ENCODE measurements at regions not wholly inside any gene's neighbourhood (a gene's known extent, or its start where the extent isn't known, plus 50 kb on each side); places are given as distances from the start of the nearest gene placed in this dataset.

DNA sequence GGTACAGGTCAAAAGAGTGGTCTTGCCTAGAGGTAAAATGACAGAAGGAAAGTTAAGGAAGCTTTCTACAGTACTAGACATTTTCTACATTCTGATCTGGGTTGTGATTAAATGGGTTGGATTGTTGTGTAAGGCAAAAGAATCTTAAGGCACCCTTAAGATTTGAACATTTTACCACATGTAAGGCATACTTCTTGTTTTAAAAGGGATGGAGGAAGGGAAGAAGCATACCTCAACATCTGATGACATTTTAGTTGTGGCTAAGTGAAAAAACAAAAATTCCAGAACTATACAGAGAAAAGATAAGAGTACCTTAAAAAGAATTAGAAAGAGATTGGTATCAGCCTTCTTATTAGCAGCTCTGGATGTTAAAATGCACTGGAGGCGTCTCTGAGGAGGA is 356.0 kb upstream of the CADM1 start:
- no peaks in the 10 kb centered on the region for H3K36me3 Mint-ChIP-seq
- H3K4me1 ChIP-seq (ENCODE audit: control insufficient read depth, insufficient read depth, low read length) = no peaks in the 10 kb centered on the region

DNA sequence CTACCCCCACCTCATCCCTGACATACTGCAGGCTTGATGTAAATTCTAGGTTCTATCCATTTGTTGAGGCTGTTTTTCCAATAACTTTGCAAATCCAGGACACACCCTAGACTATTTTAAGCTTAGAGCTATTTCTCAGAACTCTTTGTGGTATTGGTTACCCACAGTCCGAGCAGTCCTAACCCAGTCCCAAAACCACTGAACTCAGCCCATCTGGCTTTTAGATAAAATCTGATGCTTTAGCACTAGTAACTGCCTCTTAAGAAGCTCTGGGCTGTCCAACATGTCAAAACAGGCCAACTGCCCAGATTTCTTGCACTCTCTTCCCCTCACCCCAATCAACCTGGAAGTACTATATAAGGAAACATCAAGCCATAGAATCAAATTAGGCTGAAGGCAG is 344.4 kb upstream of the CADM1 start:
- 9% methylated on average over 1 of the region's 1 CpG for WGBS (ENCODE audit: insufficient coverage)

More for the DNA sequence above, 356.0 kb upstream of the CADM1 start:
- H3K36me3 ChIP-seq (ENCODE audit: control insufficient read depth, insufficient read depth, low read length) = no peaks in the 10 kb centered on the region
- no peaks in the 10 kb centered on the region for H3K9me3 ChIP-seq (ENCODE audit: control insufficient read depth, insufficient read depth, low read length)
- Mint-ChIP-seq H3K4me3 (no peak overlapping the region), H3K9me3 (peaks cover 4 to 7% of the 10 kb centered on the region in 2 donors), H3K27me3 (ENCODE audit: low read depth in 2 of 2) (peaks cover 0 to 6% of the 10 kb centered on the region in 2 donors), H3K27ac (no peak overlapping the region), H3K4me1 (no peaks in the 10 kb centered on the region)
- H3K4me3 ChIP-seq (ENCODE audit: low read length) = no peak overlapping the region
- WGBS (ENCODE audit: insufficient coverage) = 94% methylated on average over 1 of the region's 1 CpG
- intact Hi-C loops (cut with micrococcal nuclease) = no loop called here
- ATAC-seq (no peak), DNase-seq (no peak)
- no peaks in the 10 kb centered on the region for H3K27me3 ChIP-seq (ENCODE audit: control insufficient read depth, insufficient read depth, low read length)
- no peak overlapping the region for H3K27ac ChIP-seq (ENCODE audit: low read length)
- TF ChIP-seq, protein P1, sequence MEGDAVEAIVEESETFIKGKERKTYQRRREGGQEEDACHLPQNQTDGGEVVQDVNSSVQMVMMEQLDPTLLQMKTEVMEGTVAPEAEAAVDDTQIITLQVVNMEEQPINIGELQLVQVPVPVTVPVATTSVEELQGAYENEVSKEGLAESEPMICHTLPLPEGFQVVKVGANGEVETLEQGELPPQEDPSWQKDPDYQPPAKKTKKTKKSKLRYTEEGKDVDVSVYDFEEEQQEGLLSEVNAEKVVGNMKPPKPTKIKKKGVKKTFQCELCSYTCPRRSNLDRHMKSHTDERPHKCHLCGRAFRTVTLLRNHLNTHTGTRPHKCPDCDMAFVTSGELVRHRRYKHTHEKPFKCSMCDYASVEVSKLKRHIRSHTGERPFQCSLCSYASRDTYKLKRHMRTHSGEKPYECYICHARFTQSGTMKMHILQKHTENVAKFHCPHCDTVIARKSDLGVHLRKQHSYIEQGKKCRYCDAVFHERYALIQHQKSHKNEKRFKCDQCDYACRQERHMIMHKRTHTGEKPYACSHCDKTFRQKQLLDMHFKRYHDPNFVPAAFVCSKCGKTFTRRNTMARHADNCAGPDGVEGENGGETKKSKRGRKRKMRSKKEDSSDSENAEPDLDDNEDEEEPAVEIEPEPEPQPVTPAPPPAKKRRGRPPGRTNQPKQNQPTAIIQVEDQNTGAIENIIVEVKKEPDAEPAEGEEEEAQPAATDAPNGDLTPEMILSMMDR (IDR thresholded peaks at IDR 0.05) = no peak

DNA sequence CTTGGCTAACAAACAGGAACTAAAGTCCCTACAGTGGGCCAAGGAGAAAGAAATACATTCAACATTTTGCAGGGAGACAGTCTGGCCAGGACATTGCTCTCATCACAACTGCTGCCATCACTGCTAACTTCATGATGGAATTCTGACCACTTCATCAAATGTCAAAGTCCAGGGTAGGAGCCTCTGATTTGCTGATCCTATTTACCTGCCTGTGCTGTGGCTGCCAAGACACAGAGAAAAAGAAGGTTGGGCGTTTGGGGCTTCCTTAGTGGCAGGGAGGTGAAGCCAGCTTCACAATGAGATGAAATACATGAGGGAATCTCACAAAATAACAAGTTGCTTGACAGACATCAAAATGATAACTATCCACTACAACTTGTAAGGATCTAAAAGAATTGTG is 343.9 kb upstream of the CADM1 start:
- H3K4me1 ChIP-seq (ENCODE audit: control insufficient read depth, insufficient read depth, low read length) = no peaks in the 10 kb centered on the region
- Mint-ChIP-seq H3K9me3 (peaks cover 5 to 10% of the 10 kb centered on the region in 2 donors), H3K4me3 (no peak overlapping the region), H3K27ac (no peak overlapping the region), H3K27me3 (ENCODE audit: low read depth in 2 of 2) (peaks cover 0 to 3% of the 10 kb centered on the region in 2 donors), H3K36me3 (no peaks in the 10 kb centered on the region), H3K4me1 (no peaks in the 10 kb centered on the region)
- no peak for ATAC-seq
- no peak for DNase-seq
- TF ChIP-seq, protein P1 (IDR thresholded peaks at IDR 0.05) = no peak
- H3K9me3 ChIP-seq (ENCODE audit: control insufficient read depth, insufficient read depth, low read length) = no peaks in the 10 kb centered on the region
- H3K27me3 ChIP-seq (ENCODE audit: control insufficient read depth, insufficient read depth, low read length) = no peaks in the 10 kb centered on the region
- H3K27ac ChIP-seq (ENCODE audit: low read length) = no peak overlapping the region
- intact Hi-C loops (cut with micrococcal nuclease) = no loop called here
- 18% methylated on average over 1 of the region's 1 CpG for WGBS (ENCODE audit: insufficient coverage)
- no peaks in the 10 kb centered on the region for H3K36me3 ChIP-seq (ENCODE audit: control insufficient read depth, insufficient read depth, low read length)
- H3K4me3 ChIP-seq (ENCODE audit: low read length) = no peak overlapping the region

More for the DNA sequence above, 344.4 kb upstream of the CADM1 start:
- Histone ChIP-seq H3K4me3 (ENCODE audit: low read length) (no peak overlapping the region), H3K9me3 (ENCODE audit: control insufficient read depth, insufficient read depth, low read length) (no peaks in the 10 kb centered on the region), H3K27me3 (ENCODE audit: control insufficient read depth, insufficient read depth, low read length) (no peaks in the 10 kb centered on the region), H3K36me3 (ENCODE audit: control insufficient read depth, insufficient read depth, low read length) (no peaks in the 10 kb centered on the region), H3K4me1 (ENCODE audit: control insufficient read depth, insufficient read depth, low read length) (no peaks in the 10 kb centered on the region), H3K27ac (ENCODE audit: low read length) (no peak overlapping the region)
- peaks cover 0 to 3% of the 10 kb centered on the region in 2 donors for H3K27me3 Mint-ChIP-seq (ENCODE audit: low read depth in 2 of 2)
- H3K4me3 Mint-ChIP-seq = no peak overlapping the region
- TF ChIP-seq, protein P1 (IDR thresholded peaks at IDR 0.05) = no peak
- intact Hi-C loops (cut with micrococcal nuclease) = no loop called here
- DNase-seq (no peak), ATAC-seq (no peak)
- no peaks in the 10 kb centered on the region for H3K36me3 Mint-ChIP-seq
- H3K27ac Mint-ChIP-seq = no peak overlapping the region
- H3K4me1 Mint-ChIP-seq = no peaks in the 10 kb centered on the region
- H3K9me3 Mint-ChIP-seq = peaks cover 5 to 10% of the 10 kb centered on the region in 2 donors

DNA sequence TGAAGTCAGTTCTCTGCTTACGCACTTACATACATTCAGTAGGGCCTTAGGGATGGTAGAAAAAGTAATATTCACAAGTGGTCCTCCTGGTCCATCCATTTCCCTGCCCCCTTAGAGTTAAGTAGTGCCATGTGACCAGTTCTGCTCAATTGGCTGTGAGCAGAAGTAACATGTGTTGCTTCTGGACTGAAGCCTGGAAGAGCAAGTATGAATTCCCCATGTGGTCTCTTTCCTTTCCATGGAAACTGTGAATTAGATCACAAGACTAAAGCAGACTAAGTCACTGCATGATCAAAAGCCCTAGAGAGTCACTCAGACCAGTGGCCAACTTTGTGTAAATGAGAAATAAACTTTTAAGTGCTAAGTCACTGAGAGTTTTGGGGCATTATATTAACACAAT is 341.7 kb upstream of the CADM1 start:
- 100% methylated on average over 1 of the region's 1 CpG for WGBS (ENCODE audit: insufficient coverage)
- no peak for ATAC-seq
- Mint-ChIP-seq H3K27me3 (ENCODE audit: low read depth in 2 of 2) (peaks cover 0 to 3% of the 10 kb centered on the region in 2 donors), H3K9me3 (peaks cover 5 to 12% of the 10 kb centered on the region in 2 donors), H3K27ac (no peak overlapping the region), H3K4me1 (no peaks in the 10 kb centered on the region), H3K4me3 (no peak overlapping the region), H3K36me3 (no peaks in the 10 kb centered on the region)
- H3K4me3 ChIP-seq (ENCODE audit: low read length) = no peak overlapping the region
- H3K27ac ChIP-seq (ENCODE audit: low read length) = no peak overlapping the region
- intact Hi-C loops (cut with micrococcal nuclease) = loop anchor here (2.0 kb wide), 1 partner anchor 39 kb away; no protein-coding TSS in a partner anchor
- H3K27me3 ChIP-seq (ENCODE audit: control insufficient read depth, insufficient read depth, low read length) = no peaks in the 10 kb centered on the region
- H3K4me1 ChIP-seq (ENCODE audit: control insufficient read depth, insufficient read depth, low read length) = no peaks in the 10 kb centered on the region
- no peak for DNase-seq
- H3K9me3 ChIP-seq (ENCODE audit: control insufficient read depth, insufficient read depth, low read length) = no peaks in the 10 kb centered on the region
- TF ChIP-seq, protein P1 (IDR thresholded peaks at IDR 0.05) = no peak
- H3K36me3 ChIP-seq (ENCODE audit: control insufficient read depth, insufficient read depth, low read length) = no peaks in the 10 kb centered on the region
